HG02852 (cell line): ENCODE measurements at regions not wholly inside any gene's neighbourhood (a gene's known extent, or its start where the extent isn't known, plus 50 kb on each side); places are given as distances from the start of the nearest gene placed in this dataset.

Experiments
- ATAC-seq: cut with Tn5 transposase; IDR thresholded peaks from one replicate; pipeline ENCODE4 v1.9.1; 2021; ENCODE audit warnings: mild to moderate bottlenecking, moderate library complexity; ENCODE audit not compliant: unreplicated experiment

- no peak for ATAC-seq
Observed at GRCh38 chr1:221638595-221638994, 103.3 kb downstream of the DUSP10 start.

DNA sequence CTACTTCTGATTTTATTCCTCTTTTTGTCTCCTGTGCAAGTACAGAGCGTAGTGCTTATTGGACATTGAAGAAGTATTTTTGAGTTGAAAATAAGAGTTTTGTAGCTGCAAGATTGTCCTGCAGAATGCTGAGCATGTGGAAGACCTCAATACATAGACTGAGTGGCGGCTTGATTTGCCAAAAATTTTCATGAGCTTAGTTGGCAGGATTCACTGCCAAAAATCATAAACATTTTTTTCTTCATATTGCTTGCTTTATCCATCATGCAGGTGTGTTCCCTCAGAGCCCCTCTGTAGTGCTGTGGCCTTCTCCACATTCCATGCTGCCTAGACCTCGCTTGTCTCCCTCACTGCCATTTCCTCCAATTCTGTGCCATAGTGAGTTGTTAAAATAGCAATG, 100.1 kb downstream of the DUSP10 start:
- no peak for ATAC-seq

GRCh38 chr1:221643404-221644144, 98.3 kb downstream of the DUSP10 start:
- peak; percentile 81 for ATAC-seq

DNA sequence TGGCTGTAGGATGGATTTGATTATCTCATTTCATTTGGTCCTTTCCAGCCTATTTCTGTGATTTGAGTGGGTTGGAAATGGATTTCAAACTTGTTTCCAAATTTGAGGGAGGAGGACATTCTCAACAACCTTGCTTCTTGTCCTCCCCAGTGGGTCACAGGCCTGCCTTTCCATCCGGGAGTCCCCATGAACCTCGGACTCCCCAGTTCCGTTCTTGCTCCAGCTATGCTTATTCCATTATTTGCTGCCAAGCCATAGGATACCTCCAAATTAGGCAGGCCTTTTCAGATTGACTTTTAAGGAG, 97.8 kb downstream of the DUSP10 start:
- peak; percentile 8 for ATAC-seq

- no peak for ATAC-seq
Observed at GRCh38 chr1:221644663-221645258, 97.1 kb downstream of the DUSP10 start.

- ATAC-seq: no peak
Observed at GRCh38 chr1:221648201-221648600, 93.7 kb downstream of the DUSP10 start.
